DND-41 (cell line): ENCODE measurements at regions not wholly inside any gene's neighbourhood (a gene's known extent, or its start where the extent isn't known, plus 50 kb on each side); places are given as distances from the start of the nearest gene placed in this dataset.

Source experiments
- ATAC-seq: fragments of 200-7000 bp; cut with Tn5 transposase; 3 replicates; pipeline ENCODE4 v1.9.1; 2021; ENCODE audit warnings: low read depth; ENCODE audit not compliant: insufficient read depth
- DNase-seq: peaks from one replicate; pipeline ENCODE4 v3.0.0-alpha.2; 2020
- H2AFZ ChIP-seq: 2 replicates; pipeline ENCODE4 v1.6.0; 2012; ENCODE audit warnings: low read depth, low read length
- H3K27ac ChIP-seq: 2 replicates; pipeline ENCODE4 v1.5.1; 2012; ENCODE audit warnings: low read length, inconsistent platforms
- H3K27me3 ChIP-seq: fragments of 200-600 bp; sonication (generic); 2 replicates; pipeline ENCODE4 v1.6.0; 2012; ENCODE audit warnings: low read length, mild to moderate bottlenecking, inconsistent platforms; ENCODE audit not compliant: insufficient read depth, poor library complexity
- H3K36me3 ChIP-seq: 2 replicates; pipeline ENCODE4 v1.5.1; 2012; ENCODE audit warnings: low read length, inconsistent platforms; ENCODE audit not compliant: insufficient read depth
- H3K4me1 ChIP-seq: 2 replicates; pipeline ENCODE4 v1.5.1; 2012; ENCODE audit warnings: mild to moderate bottlenecking, low read length; ENCODE audit not compliant: insufficient read depth
- H3K4me2 ChIP-seq: 2 replicates; pipeline ENCODE4 v1.6.0; 2012; ENCODE audit warnings: mild to moderate bottlenecking, moderate library complexity, low read length, inconsistent platforms; ENCODE audit not compliant: insufficient read depth
- H3K4me3 ChIP-seq, 2 experiments: fragments of 200-600 bp in 1 of 2; shearing (Covaris generic) in 1 of 2; 2 replicates each; pipeline ENCODE4 v1.5.1; 2012 to 2016; ENCODE audit warnings: inconsistent platforms in 2 of 2, low read length in 2 of 2, mild to moderate bottlenecking in 2 of 2, low read depth in 1 of 2, moderate library complexity in 1 of 2
- H3K79me2 ChIP-seq: 2 replicates; pipeline ENCODE4 v1.6.0; 2012; ENCODE audit warnings: low read length, inconsistent platforms; ENCODE audit not compliant: insufficient read depth
- H3K9ac ChIP-seq: 2 replicates; pipeline ENCODE4 v1.6.0; 2012; ENCODE audit warnings: low read depth, mild to moderate bottlenecking, inconsistent platforms, low read length, moderate library complexity
- H3K9me3 ChIP-seq: 2 replicates; pipeline ENCODE4 v1.5.1; 2012; ENCODE audit warnings: low read length, moderate library complexity, mild to moderate bottlenecking, inconsistent platforms; ENCODE audit not compliant: insufficient read depth, severe bottlenecking
- H4K20me1 ChIP-seq: 2 replicates; pipeline ENCODE4 v1.6.0; 2012; ENCODE audit warnings: low read length; ENCODE audit not compliant: insufficient read depth
- EZH2 ChIP-seq: IDR thresholded peaks from 3 replicates; pipeline ENCODE4 v1.6.1; 2012; ENCODE audit warnings: borderline replicate concordance, low read depth, mild to moderate bottlenecking, moderate library complexity, low read length, inconsistent platforms; ENCODE audit not compliant: severe bottlenecking
- TF ChIP-seq, protein P1 (sequence below): IDR thresholded peaks from 2 replicates; pipeline ENCODE4 v1.5.1; 2012; ENCODE audit warnings: borderline replicate concordance, low read length, moderate library complexity, mild to moderate bottlenecking; ENCODE audit not compliant: poor library complexity, severe bottlenecking; ENCODE audit errors: extremely low read depth

DNA sequence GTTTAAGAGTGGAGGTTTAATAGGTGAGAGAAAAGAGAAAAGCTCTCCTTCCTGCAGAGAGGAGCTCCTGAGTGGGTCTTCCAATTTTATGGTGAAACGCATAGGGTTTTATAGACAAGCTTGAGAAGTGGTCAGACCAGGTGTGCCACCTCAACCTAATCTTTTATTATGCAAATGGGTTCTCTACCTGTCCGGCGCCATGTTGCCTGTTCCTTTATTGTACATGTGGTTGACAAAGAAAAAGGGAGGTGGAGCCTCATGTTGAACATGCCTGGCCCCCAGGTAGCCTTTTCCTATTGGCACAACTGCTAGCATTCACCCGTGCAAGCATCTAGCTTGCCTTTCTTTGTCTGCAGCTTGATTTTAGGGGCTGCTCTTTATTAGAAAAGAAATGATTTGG lies 115.9 kb upstream of the F13A1 start:
- Histone ChIP-seq H3K4me2 (no peak overlapping the region), H3K36me3 (no peaks in the 10 kb centered on the region), H3K79me2 (no peaks in the 10 kb centered on the region), H3K27ac (no peak overlapping the region), H3K4me3 (no peak overlapping the region), H3K9ac (no peak overlapping the region), H2AFZ (no peak overlapping the region), H3K4me1 (no peaks in the 10 kb centered on the region), H4K20me1 (no peaks in the 10 kb centered on the region), H3K9me3 (no peaks in the 10 kb centered on the region), H3K27me3 (peaks cover 5% of the 10 kb centered on the region)
- DNase-seq: no peak
- ATAC-seq: no peak
- TF ChIP-seq EZH2: no peak
- TF ChIP-seq, protein P1, sequence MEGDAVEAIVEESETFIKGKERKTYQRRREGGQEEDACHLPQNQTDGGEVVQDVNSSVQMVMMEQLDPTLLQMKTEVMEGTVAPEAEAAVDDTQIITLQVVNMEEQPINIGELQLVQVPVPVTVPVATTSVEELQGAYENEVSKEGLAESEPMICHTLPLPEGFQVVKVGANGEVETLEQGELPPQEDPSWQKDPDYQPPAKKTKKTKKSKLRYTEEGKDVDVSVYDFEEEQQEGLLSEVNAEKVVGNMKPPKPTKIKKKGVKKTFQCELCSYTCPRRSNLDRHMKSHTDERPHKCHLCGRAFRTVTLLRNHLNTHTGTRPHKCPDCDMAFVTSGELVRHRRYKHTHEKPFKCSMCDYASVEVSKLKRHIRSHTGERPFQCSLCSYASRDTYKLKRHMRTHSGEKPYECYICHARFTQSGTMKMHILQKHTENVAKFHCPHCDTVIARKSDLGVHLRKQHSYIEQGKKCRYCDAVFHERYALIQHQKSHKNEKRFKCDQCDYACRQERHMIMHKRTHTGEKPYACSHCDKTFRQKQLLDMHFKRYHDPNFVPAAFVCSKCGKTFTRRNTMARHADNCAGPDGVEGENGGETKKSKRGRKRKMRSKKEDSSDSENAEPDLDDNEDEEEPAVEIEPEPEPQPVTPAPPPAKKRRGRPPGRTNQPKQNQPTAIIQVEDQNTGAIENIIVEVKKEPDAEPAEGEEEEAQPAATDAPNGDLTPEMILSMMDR: no peak

DNA sequence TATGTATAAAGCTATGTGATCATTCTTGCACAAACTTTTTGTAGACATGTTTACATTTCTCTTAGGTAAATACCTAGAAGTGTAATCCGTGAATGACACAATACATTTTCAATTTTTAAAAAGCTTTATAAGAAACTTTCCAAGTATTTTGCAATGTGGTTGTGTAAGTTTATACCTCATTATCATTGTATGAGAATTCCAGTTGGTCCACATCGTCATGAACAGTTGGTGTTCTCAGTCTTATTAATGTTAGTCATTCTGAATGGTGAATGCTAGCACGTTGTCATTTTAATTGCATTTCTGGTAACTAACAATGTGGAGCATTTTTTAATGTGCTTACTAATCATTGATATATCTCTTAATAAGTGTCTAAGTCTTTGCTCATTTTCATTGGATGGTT lies 116.5 kb upstream of the F13A1 start:
- TF ChIP-seq, protein P1: no peak
- no peak for TF ChIP-seq EZH2
- Histone ChIP-seq H3K27me3 (peaks cover 5% of the 10 kb centered on the region), H3K79me2 (no peaks in the 10 kb centered on the region)

DNA sequence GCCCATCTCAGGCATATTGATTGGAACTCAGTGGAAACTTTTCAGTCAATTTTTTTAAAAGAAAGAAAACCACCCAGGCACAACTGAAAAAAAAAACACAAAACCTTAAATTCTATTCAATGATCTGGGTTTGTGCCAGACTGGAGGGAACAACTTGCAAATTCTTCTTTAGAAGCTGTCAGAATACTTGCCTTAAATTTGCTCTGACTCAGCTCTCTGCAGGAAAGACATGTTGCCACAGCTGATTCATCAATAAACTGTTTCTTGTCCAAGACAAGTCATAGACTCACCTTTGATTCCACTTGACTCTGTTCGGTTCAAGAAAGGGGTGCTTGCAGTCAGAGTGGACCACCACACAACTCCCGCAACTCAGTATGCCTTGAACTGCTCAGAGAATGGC lies 117.8 kb upstream of the F13A1 start:
- Histone ChIP-seq H3K4me1 (no peaks in the 10 kb centered on the region), H4K20me1 (no peaks in the 10 kb centered on the region), H2AFZ (no peak overlapping the region), H3K4me2 (no peak overlapping the region), H3K9me3 (no peaks in the 10 kb centered on the region), H3K79me2 (no peaks in the 10 kb centered on the region), H3K9ac (no peak overlapping the region), H3K4me3 (no peak overlapping the region), H3K27me3 (peaks cover 5% of the 10 kb centered on the region), H3K27ac (no peak overlapping the region), H3K36me3 (no peaks in the 10 kb centered on the region)
- TF ChIP-seq, protein P1: no peak
- TF ChIP-seq EZH2: no peak
- DNase-seq (no peak), ATAC-seq (no peak)

More for the DNA sequence above, 116.5 kb upstream of the F13A1 start:
- Histone ChIP-seq H4K20me1 (no peaks in the 10 kb centered on the region), H3K4me1 (no peaks in the 10 kb centered on the region), H3K36me3 (no peaks in the 10 kb centered on the region), H3K9ac (no peak overlapping the region), H3K9me3 (no peaks in the 10 kb centered on the region), H3K27ac (no peak overlapping the region), H3K4me3 (no peak overlapping the region), H3K4me2 (no peak overlapping the region), H2AFZ (no peak overlapping the region)
- ATAC-seq (no peak), DNase-seq (no peak)

DNA sequence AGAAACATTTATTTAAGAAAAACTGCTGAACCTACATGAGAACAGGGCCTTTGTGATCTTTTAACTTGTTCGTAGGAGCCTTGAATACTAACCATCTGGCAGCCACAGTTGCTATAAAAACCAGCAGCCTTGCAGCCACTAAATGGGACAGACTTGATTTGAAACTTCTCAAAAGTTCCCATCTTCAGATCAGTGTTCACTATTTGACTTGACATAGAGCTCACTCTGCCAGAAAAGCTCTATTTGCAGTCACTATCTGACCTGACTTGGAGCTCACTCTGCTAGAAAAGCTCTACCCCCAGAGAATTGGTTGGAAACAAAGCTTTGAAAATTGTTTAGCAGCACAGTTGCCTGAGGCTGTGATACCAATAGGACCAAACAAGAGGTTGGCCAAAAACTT lies 119.3 kb upstream of the F13A1 start:
- DNase-seq: no peak
- Histone ChIP-seq H3K79me2 (no peaks in the 10 kb centered on the region), H3K36me3 (no peaks in the 10 kb centered on the region), H3K9me3 (no peaks in the 10 kb centered on the region), H3K4me1 (no peaks in the 10 kb centered on the region), H4K20me1 (no peaks in the 10 kb centered on the region), H2AFZ (no peak overlapping the region), H3K4me2 (no peak overlapping the region), H3K27ac (no peak overlapping the region), H3K9ac (no peak overlapping the region), H3K27me3 (no peaks in the 10 kb centered on the region), H3K4me3 (no peak overlapping the region)
- TF ChIP-seq, protein P1: no peak
- TF ChIP-seq EZH2: no peak
- no peak for ATAC-seq
